Keratinocyte (primary cell): ENCODE measurements at regions not wholly inside any gene's neighbourhood (a gene's known extent, or its start where the extent isn't known, plus 50 kb on each side); places are given as distances from the start of the nearest gene placed in this dataset.

ENCODE experiments used
- DNase-seq: peaks from one replicate; pipeline ENCODE4 v3.0.0-alpha.2; 2011; ENCODE audit warnings: low read depth, missing footprints, low spot score
- FAIRE-seq: peaks from 2 replicates; lab custom pipeline; 2011; peaks lifted over from hg19 to GRCh38; lab: Jason Lieb, UNC
- H2AFZ ChIP-seq: 2 replicates; pipeline ENCODE4 v1.6.0; 2012; ENCODE audit warnings: low read length, control low read depth, inconsistent platforms; ENCODE audit not compliant: control insufficient read depth
- H3K27ac ChIP-seq: 2 replicates; pipeline ENCODE4 v1.5.1; 2011; ENCODE audit warnings: low read length; ENCODE audit not compliant: control insufficient read depth, insufficient read depth
- H3K27me3 ChIP-seq: 3 replicates; pipeline ENCODE4 v1.6.0; 2011; ENCODE audit warnings: low read length; ENCODE audit not compliant: control insufficient read depth, insufficient read depth; ENCODE audit errors: extremely low read depth
- H3K36me3 ChIP-seq, 2 experiments: 2 replicates in 1 of 2; 3 replicates in 1 of 2; pipeline ENCODE4 v1.5.1; 2011; ENCODE audit warnings: low read length in 2 of 2, mild to moderate bottlenecking in 1 of 2; ENCODE audit not compliant: control insufficient read depth in 2 of 2, insufficient read depth in 2 of 2; ENCODE audit errors: extremely low read depth in 1 of 2
- H3K4me1 ChIP-seq: 3 replicates; pipeline ENCODE4 v1.5.1; 2011; ENCODE audit warnings: low read length; ENCODE audit not compliant: control insufficient read depth, insufficient read depth; ENCODE audit errors: extremely low read depth
- H3K4me2 ChIP-seq: 3 replicates; pipeline ENCODE4 v1.6.0; 2011; ENCODE audit warnings: low read depth, low read length; ENCODE audit not compliant: control insufficient read depth, insufficient read depth; ENCODE audit errors: extremely low read depth
- H3K4me3 ChIP-seq, 3 experiments: fragments of 200-600 bp in 1 of 3; sonication (generic) in 1 of 3; 2 replicates in 2 of 3; 3 replicates in 1 of 3; pipeline ENCODE4 v1.5.1; 2011 to 2016; ENCODE audit warnings: low read length in 3 of 3, mild to moderate bottlenecking in 3 of 3, control low read depth in 2 of 3, inconsistent platforms in 1 of 3, low read depth in 1 of 3, mixed read lengths in 1 of 3, mixed run types in 1 of 3, moderate library complexity in 1 of 3; ENCODE audit not compliant: control insufficient read depth in 2 of 3, insufficient read depth in 2 of 3; ENCODE audit errors: extremely low read depth in 1 of 3
- H3K79me2 ChIP-seq: 2 replicates; pipeline ENCODE4 v1.6.0; 2012; ENCODE audit warnings: low read length; ENCODE audit not compliant: control insufficient read depth, insufficient read depth
- H3K9ac ChIP-seq: 3 replicates; pipeline ENCODE4 v1.6.0; 2011; ENCODE audit warnings: low read length; ENCODE audit not compliant: control insufficient read depth, insufficient read depth; ENCODE audit errors: extremely low read depth
- H3K9me1 ChIP-seq: 3 replicates; pipeline ENCODE4 v1.6.0; 2011; ENCODE audit warnings: low read length; ENCODE audit not compliant: control insufficient read depth, insufficient read depth; ENCODE audit errors: extremely low read depth
- H3K9me3 ChIP-seq: 2 replicates; pipeline ENCODE4 v1.5.1; 2012; ENCODE audit warnings: low read depth, low read length; ENCODE audit not compliant: control insufficient read depth
- H4K20me1 ChIP-seq: 3 replicates; pipeline ENCODE4 v1.6.0; 2011; ENCODE audit warnings: low read length; ENCODE audit not compliant: control insufficient read depth, insufficient read depth; ENCODE audit errors: extremely low read depth
- EZH2 ChIP-seq: IDR thresholded peaks from one replicate; pipeline ENCODE4 v1.6.1; 2012; ENCODE audit warnings: inconsistent platforms, mild to moderate bottlenecking, low read length, moderate library complexity
- dilution Hi-C: fragments of 300-500 bp; cut with MboI; formaldehyde crosslinking; loops from one replicate; pipeline ENCODE4 v1.7.0; 2020; ENCODE audit warnings: low sequenced_read_pairs; ENCODE audit not compliant: extremely low pct_ligation_motif_present
- TF ChIP-seq, protein P1 (sequence below), 3 experiments: IDR thresholded peaks in 1 of 3; conservative IDR thresholded peaks in 1 of 3; optimal IDR thresholded peaks in 1 of 3; 2 replicates in 2 of 3; 3 replicates in 1 of 3; pipeline versions ENCODE3 to v1.5.1; 2011; ENCODE audit warnings: low read length in 3 of 3, mild to moderate bottlenecking in 3 of 3, moderate library complexity in 2 of 3, control low read depth in 1 of 3, inconsistent platforms in 1 of 3; ENCODE audit not compliant: insufficient read depth in 2 of 3; ENCODE audit errors: extremely low read depth in 1 of 3

DNA sequence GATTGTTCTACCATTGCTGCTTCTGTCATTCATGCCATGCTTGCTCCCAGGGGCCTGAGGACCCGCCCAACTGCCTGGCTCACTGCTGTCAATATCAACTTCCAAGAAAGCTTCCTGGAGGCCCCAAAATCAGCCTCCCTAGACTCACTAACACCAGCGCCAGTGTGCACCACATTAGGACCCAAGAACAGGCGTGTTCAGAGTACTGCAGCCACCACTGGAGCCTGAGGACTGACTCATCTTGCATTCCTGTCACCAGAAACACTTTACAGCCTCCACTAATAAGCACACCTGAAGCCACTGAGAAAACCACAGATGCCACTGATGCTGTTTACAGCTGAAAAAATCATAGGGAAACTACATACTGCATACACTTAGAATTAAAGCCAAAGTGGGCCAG is 1284.3 kb downstream of the TYW1 start:
- no peak overlapping the region for H3K4me3 ChIP-seq
- H3K9ac ChIP-seq = no peak overlapping the region
- H3K9me3 ChIP-seq = no peaks in the 10 kb centered on the region
- H2AFZ ChIP-seq = no peak overlapping the region
- H4K20me1 ChIP-seq = no peaks in the 10 kb centered on the region
- no peaks in the 10 kb centered on the region for H3K4me1 ChIP-seq
- no peaks in the 10 kb centered on the region for H3K36me3 ChIP-seq
- DNase-seq = no peak
- dilution Hi-C loops = no loop called here
- no peaks in the 10 kb centered on the region for H3K27me3 ChIP-seq
- no peaks in the 10 kb centered on the region for H3K79me2 ChIP-seq
- H3K9me1 ChIP-seq = no peaks in the 10 kb centered on the region
- no peak overlapping the region for H3K4me2 ChIP-seq
- H3K27ac ChIP-seq = no peak overlapping the region
- FAIRE-seq = no peak
- no peak for TF ChIP-seq EZH2
- TF ChIP-seq, protein P1, sequence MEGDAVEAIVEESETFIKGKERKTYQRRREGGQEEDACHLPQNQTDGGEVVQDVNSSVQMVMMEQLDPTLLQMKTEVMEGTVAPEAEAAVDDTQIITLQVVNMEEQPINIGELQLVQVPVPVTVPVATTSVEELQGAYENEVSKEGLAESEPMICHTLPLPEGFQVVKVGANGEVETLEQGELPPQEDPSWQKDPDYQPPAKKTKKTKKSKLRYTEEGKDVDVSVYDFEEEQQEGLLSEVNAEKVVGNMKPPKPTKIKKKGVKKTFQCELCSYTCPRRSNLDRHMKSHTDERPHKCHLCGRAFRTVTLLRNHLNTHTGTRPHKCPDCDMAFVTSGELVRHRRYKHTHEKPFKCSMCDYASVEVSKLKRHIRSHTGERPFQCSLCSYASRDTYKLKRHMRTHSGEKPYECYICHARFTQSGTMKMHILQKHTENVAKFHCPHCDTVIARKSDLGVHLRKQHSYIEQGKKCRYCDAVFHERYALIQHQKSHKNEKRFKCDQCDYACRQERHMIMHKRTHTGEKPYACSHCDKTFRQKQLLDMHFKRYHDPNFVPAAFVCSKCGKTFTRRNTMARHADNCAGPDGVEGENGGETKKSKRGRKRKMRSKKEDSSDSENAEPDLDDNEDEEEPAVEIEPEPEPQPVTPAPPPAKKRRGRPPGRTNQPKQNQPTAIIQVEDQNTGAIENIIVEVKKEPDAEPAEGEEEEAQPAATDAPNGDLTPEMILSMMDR (optimal IDR thresholded peaks at IDR 0.05 in 1 of 3, IDR thresholded peaks at IDR 0.05 in 1 of 3, conservative IDR thresholded peaks at IDR 0.05 in 1 of 3; ENCODE audit: extremely low read depth in 1 of 3, insufficient read depth in 2 of 3, low read length in 3 of 3) = no peak

DNA sequence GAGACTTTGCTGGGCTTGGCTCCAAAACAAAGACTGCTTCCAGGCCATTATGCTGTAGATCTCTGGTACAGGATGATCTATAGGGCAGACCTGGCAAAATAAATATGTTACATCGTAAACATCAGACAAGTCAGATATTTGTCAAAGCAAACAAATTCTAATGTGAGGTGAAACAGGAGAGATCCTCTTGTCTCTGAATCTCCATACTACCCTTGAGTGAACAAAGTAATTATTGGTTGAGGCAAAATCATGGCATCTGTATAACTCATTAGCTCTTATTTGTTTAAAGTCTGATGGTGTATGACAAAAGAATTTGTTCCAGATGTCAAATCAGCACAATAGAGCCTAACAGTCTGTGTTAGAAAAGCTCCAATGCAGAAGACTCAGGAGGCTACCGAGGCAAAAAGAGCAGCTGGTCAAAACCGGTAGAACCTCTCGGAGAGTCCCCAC is 1291.5 kb downstream of the TYW1 start:
- Histone ChIP-seq H3K4me1 (no peaks in the 10 kb centered on the region), H3K9me3 (no peaks in the 10 kb centered on the region), H3K4me2 (no peak overlapping the region), H3K79me2 (no peaks in the 10 kb centered on the region), H4K20me1 (no peaks in the 10 kb centered on the region), H3K36me3 (no peaks in the 10 kb centered on the region), H2AFZ (no peak overlapping the region), H3K27ac (no peak overlapping the region), H3K9ac (no peak overlapping the region), H3K9me1 (no peaks in the 10 kb centered on the region), H3K4me3 (no peak overlapping the region), H3K27me3 (no peaks in the 10 kb centered on the region)
- no peak for DNase-seq
- dilution Hi-C loops = no loop called here
- no peak for FAIRE-seq
- TF ChIP-seq EZH2 = no peak
- TF ChIP-seq, protein P1 (optimal IDR thresholded peaks at IDR 0.05 in 1 of 3, IDR thresholded peaks at IDR 0.05 in 1 of 3, conservative IDR thresholded peaks at IDR 0.05 in 1 of 3; ENCODE audit: extremely low read depth in 1 of 3, insufficient read depth in 2 of 3, low read length in 3 of 3) = no peak
